Neuronal stem cell (in vitro differentiated cells): ENCODE measurements at regions not wholly inside any gene's neighbourhood (a gene's known extent, or its start where the extent isn't known, plus 50 kb on each side); places are given as distances from the start of the nearest gene placed in this dataset. TPM values are rescaled to one million over a fixed set of nuclear protein-coding genes. Genes with fewer than 3 reads are reported as not detected.

Experiments used
- DNase-seq: peaks from one replicate; pipeline ENCODE4 v3.0.0-alpha.2; 2013; ENCODE audit warnings: low spot score
- H2AFZ ChIP-seq: one replicate; pipeline ENCODE4 v1.6.1; 2013; ENCODE audit warnings: mild to moderate bottlenecking, low read length, inconsistent platforms
- H2AK5ac ChIP-seq: 2 replicates; pipeline ENCODE4 v1.6.1; 2013; ENCODE audit warnings: low read depth, mild to moderate bottlenecking, inconsistent platforms, low read length, moderate library complexity, mixed read lengths
- H2BK120ac ChIP-seq: 2 replicates; pipeline ENCODE4 v1.6.1; 2013; ENCODE audit warnings: low read depth, mild to moderate bottlenecking, inconsistent platforms, low read length, moderate library complexity, mixed read lengths
- H2BK12ac ChIP-seq: one replicate; pipeline ENCODE4 v1.6.1; 2013; ENCODE audit warnings: low read length, inconsistent platforms
- H2BK15ac ChIP-seq: 2 replicates; pipeline ENCODE4 v1.6.1; 2013; ENCODE audit warnings: mild to moderate bottlenecking, low read length, inconsistent platforms, mixed read lengths
- H2BK5ac ChIP-seq: one replicate; pipeline ENCODE4 v1.6.1; 2013; ENCODE audit warnings: inconsistent platforms, mild to moderate bottlenecking, low read length, moderate library complexity
- H3K14ac ChIP-seq: one replicate; pipeline ENCODE4 v1.6.1; 2013; ENCODE audit warnings: low read length, inconsistent platforms
- H3K18ac ChIP-seq: 2 replicates; pipeline ENCODE4 v1.6.1; 2013; ENCODE audit warnings: low read length, inconsistent platforms
- H3K23ac ChIP-seq: 2 replicates; pipeline ENCODE4 v1.6.1; 2013; ENCODE audit warnings: low read depth, mild to moderate bottlenecking, mixed read lengths, low read length, inconsistent platforms; ENCODE audit not compliant: poor library complexity
- H3K27ac ChIP-seq: replicated peaks from 3 replicates; pipeline ENCODE4 v1.5.1; 2013; ENCODE audit warnings: low read length, inconsistent platforms
- H3K27me3 ChIP-seq, 3 experiments: 2 replicates each; pipeline ENCODE4 v1.6.1; 2013; ENCODE audit warnings: low read length in 3 of 3, mild to moderate bottlenecking in 2 of 3, inconsistent platforms in 1 of 3, low read depth in 1 of 3, mixed read lengths in 1 of 3, moderate library complexity in 1 of 3; ENCODE audit not compliant: control insufficient read depth in 3 of 3, insufficient read depth in 3 of 3
- H3K36me3 ChIP-seq, 2 donors: replicated peaks in 1 of 2; 2 replicates each; pipeline ENCODE4 v1.6.1; 2013; ENCODE audit warnings: low read length in 2 of 2; ENCODE audit not compliant: control insufficient read depth in 2 of 2, insufficient read depth in 2 of 2
- H3K4ac ChIP-seq: 2 replicates; pipeline ENCODE4 v1.6.1; 2013; ENCODE audit warnings: inconsistent platforms, mild to moderate bottlenecking, low read length, moderate library complexity
- H3K4me1 ChIP-seq, 2 donors: 1 replicate in 1 of 2; 2 replicates in 1 of 2; pipeline ENCODE4 v1.6.1; 2013; ENCODE audit warnings: low read length in 2 of 2, low read depth in 1 of 2; ENCODE audit not compliant: control insufficient read depth in 2 of 2, insufficient read depth in 1 of 2
- H3K4me2 ChIP-seq: one replicate; pipeline ENCODE4 v1.6.1; 2013; ENCODE audit warnings: mild to moderate bottlenecking, low read length, inconsistent platforms; ENCODE audit not compliant: insufficient read depth, poor library complexity, severe bottlenecking
- H3K4me3 ChIP-seq, 2 donors: 2 replicates each; pipeline ENCODE4 v1.5.1; 2013; ENCODE audit warnings: low read length in 2 of 2, mild to moderate bottlenecking in 2 of 2, inconsistent platforms in 1 of 2, moderate library complexity in 1 of 2
- H3K79me1 ChIP-seq: one replicate; pipeline ENCODE4 v1.6.1; 2013; ENCODE audit warnings: low read depth, mild to moderate bottlenecking, inconsistent platforms, low read length, moderate library complexity
- H3K9ac ChIP-seq: one replicate; pipeline ENCODE4 v1.6.1; 2013; ENCODE audit warnings: mild to moderate bottlenecking, low read depth, low read length, inconsistent platforms; ENCODE audit not compliant: poor library complexity
- H3K9me3 ChIP-seq, 2 donors: replicated peaks in 1 of 2; 2 replicates each; pipeline versions ENCODE3 to v1.6.1; 2013; ENCODE audit warnings: low read length in 2 of 2, mild to moderate bottlenecking in 2 of 2, inconsistent platforms in 1 of 2, low read depth in 1 of 2, mixed read lengths in 1 of 2, moderate library complexity in 1 of 2; ENCODE audit not compliant: control insufficient read depth in 2 of 2, insufficient read depth in 1 of 2
- H4K8ac ChIP-seq: one replicate; pipeline ENCODE4 v1.6.1; 2013; ENCODE audit warnings: low read depth, mild to moderate bottlenecking, inconsistent platforms, low read length, moderate library complexity
- H4K91ac ChIP-seq: one replicate; pipeline ENCODE4 v1.6.1; 2013; ENCODE audit warnings: low read length, low read depth, mild to moderate bottlenecking, inconsistent platforms; ENCODE audit not compliant: poor library complexity
- WGBS, 2 donors: extraction: QIAGEN DNeasy Blood & Tissue Kit; methylation state at CpG; one replicate each; pipeline ENCODE4 v1.1.7; 2013; ENCODE audit warnings: missing lambda C conversion rate in 2 of 2, mixed read lengths in 1 of 2; ENCODE audit not compliant: insufficient read length in 2 of 2, insufficient replicate concordance in 1 of 2; ENCODE audit errors: extremely low coverage in 2 of 2; 5-methylcytosine and 5-hydroxymethylcytosine counted together
- small RNA-seq: library from polyadenylated mRNA; stranded (forward); fragments of <200 nt; extraction: miRNeasy Mini kit (QIAGEN cat#:217004); gene quantifications from one replicate; pipeline ENCODE3, GENCODE V24; 2013; ENCODE audit not compliant: insufficient read depth

GRCh38 chr10:43026039-43026973, 50.6 kb upstream of the RET start:
- peak overlapping the region in 1 of 2 donors; percentile 42 for H3K4me3 ChIP-seq
- peak overlapping the region; percentile 44 for H2BK120ac ChIP-seq
- peak overlapping the region; percentile 81 for H3K23ac ChIP-seq
- H4K8ac ChIP-seq: peak overlapping the region; percentile 43
- peaks cover 0 to 16% of the 10 kb centered on the region in 2 donors for H3K4me1 ChIP-seq
- H2BK15ac ChIP-seq: peak overlapping the region; percentile 10
- peak overlapping the region; percentile 93 for H3K18ac ChIP-seq
- peaks cover 0 to 1% of the 10 kb centered on the region in 2 donors for H3K9me3 ChIP-seq
- no peak for DNase-seq
- H3K27ac ChIP-seq: no peak overlapping the region
- WGBS, 2 donors: no CpG with 5 or more reads among the region's 41 CpGs
- no peaks in the 10 kb centered on the region for H3K36me3 ChIP-seq
- H4K91ac ChIP-seq: no peak overlapping the region
- peak overlapping the region; percentile 88 for H2BK12ac ChIP-seq
- peak overlapping the region; percentile 20 for H2AK5ac ChIP-seq
- H2BK5ac ChIP-seq: peak overlapping the region; percentile 19
- H3K79me1 ChIP-seq: no peaks in the 10 kb centered on the region
- H3K27me3 ChIP-seq: peaks cover 0 to 38% (median 9%) of the 10 kb centered on the region in 3 experiments
- no peak overlapping the region for H3K4me2 ChIP-seq
- peak overlapping the region; percentile 39 for H3K4ac ChIP-seq
- peak overlapping the region; percentile 45 for H2AFZ ChIP-seq
- H3K9ac ChIP-seq: peak overlapping the region; percentile 45
- peak overlapping the region; percentile 73 for H3K14ac ChIP-seq

Small RNA genes lying in the stretch of these regions (small RNA-seq; reads per million reads assigned to genes)
- not detected for gene MIR5100
